Activated CD8-positive, alpha-beta T cell treated with anti-CD3 and anti-CD28 coated beads for 36 hours (primary cell): ENCODE measurements at regions not wholly inside any gene's neighbourhood (a gene's known extent, or its start where the extent isn't known, plus 50 kb on each side); places are given as distances from the start of the nearest gene placed in this dataset.

Experiments
- ATAC-seq: fragments of 200-7000 bp; cut with Tn5 transposase; one replicate; pipeline ENCODE4 v1.10.0; 2021; ENCODE audit warnings: mild to moderate bottlenecking, moderate library complexity
- CTCF ChIA-PET: fragments of 350-600 bp; sonication (Branson Sonifier 250); formaldehyde crosslinking; loops from one replicate; lab custom pipeline; 2021; ENCODE audit warnings: antibody characterized with exemption; lab: Charles Lee
- POLR2A ChIA-PET: fragments of 350-600 bp; sonication (Branson Sonifier 250); formaldehyde crosslinking; loops from one replicate; lab custom pipeline; 2021; ENCODE audit warnings: antibody characterized with exemption; lab: Charles Lee
- DNase-seq: peaks from one replicate; pipeline ENCODE4 v3.0.0-alpha.2; 2020
- H3K27ac Mint-ChIP-seq: one replicate; pipeline ENCODE4 v1.8.0; 2021; ENCODE audit warnings: mild to moderate bottlenecking, mixed read lengths
- H3K27me3 Mint-ChIP-seq: one replicate; pipeline ENCODE4 v1.8.0; 2021; ENCODE audit warnings: mixed read lengths
- H3K36me3 Mint-ChIP-seq: one replicate; pipeline ENCODE4 v1.8.0; 2021; ENCODE audit warnings: low read depth, mixed read lengths
- H3K4me1 Mint-ChIP-seq: one replicate; pipeline ENCODE4 v1.8.0; 2021; ENCODE audit warnings: low read depth, mixed read lengths
- H3K4me3 Mint-ChIP-seq: one replicate; pipeline ENCODE4 v1.8.0; 2021; ENCODE audit warnings: mild to moderate bottlenecking, moderate library complexity, mixed read lengths
- H3K9me3 Mint-ChIP-seq: one replicate; pipeline ENCODE4 v1.8.0; 2021; ENCODE audit warnings: mixed read lengths
- intact Hi-C: fragments of 100-400 bp; cut with micrococcal nuclease; formaldehyde crosslinking; loops from one replicate; pipeline ENCODE4 v1.10.0; 2022
- TF ChIP-seq, protein P1 (sequence below): fragments of 200-600 bp; IDR thresholded peaks from one replicate; pipeline ENCODE4 v1.8.0; 2022; ENCODE audit warnings: antibody characterized with exemption, mild to moderate bottlenecking

DNA sequence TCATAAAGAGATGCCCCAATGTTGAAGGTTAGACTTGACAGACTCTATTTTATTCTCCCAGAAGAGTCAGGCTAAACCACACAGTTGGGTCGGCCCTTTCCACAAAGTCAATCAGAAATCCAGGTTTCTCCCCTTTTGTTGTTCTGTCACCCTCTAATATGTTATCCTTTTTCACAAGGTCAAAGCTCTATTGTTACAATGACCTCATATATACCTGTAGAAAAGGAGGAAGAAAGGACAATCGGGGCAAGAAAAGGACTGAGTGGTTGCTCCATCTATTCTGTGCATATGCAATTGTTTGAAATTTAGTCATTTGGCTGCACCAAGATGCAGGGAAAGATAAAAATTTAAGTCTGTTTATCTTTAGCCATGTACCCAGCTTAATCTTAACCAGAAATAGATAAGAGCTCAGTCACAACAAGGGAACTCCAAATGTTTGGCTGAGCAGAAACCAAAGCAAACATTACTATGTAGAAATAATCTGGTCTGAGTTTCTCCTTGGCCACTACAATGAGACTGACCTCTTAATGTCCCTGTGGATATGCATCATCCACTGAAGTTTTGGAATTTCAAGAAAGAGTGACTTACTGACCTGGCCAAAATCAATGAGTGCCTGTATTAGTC lies 503.7 kb downstream of the GALC start:
- Mint-ChIP-seq H3K27me3 (no peaks in the 10 kb centered on the region), H3K4me3 (no peak overlapping the region), H3K9me3 (no peaks in the 10 kb centered on the region), H3K4me1 (no peaks in the 10 kb centered on the region), H3K36me3 (no peaks in the 10 kb centered on the region), H3K27ac (no peak overlapping the region)
- ChIA-PET CTCF (no interaction called here), POLR2A (no interaction called here)
- ATAC-seq = no peak
- intact Hi-C loops = no loop called here
- TF ChIP-seq, protein P1, sequence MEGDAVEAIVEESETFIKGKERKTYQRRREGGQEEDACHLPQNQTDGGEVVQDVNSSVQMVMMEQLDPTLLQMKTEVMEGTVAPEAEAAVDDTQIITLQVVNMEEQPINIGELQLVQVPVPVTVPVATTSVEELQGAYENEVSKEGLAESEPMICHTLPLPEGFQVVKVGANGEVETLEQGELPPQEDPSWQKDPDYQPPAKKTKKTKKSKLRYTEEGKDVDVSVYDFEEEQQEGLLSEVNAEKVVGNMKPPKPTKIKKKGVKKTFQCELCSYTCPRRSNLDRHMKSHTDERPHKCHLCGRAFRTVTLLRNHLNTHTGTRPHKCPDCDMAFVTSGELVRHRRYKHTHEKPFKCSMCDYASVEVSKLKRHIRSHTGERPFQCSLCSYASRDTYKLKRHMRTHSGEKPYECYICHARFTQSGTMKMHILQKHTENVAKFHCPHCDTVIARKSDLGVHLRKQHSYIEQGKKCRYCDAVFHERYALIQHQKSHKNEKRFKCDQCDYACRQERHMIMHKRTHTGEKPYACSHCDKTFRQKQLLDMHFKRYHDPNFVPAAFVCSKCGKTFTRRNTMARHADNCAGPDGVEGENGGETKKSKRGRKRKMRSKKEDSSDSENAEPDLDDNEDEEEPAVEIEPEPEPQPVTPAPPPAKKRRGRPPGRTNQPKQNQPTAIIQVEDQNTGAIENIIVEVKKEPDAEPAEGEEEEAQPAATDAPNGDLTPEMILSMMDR = no peak
- DNase-seq = no peak

GRCh38 chr14:87483271-87484260 lies 509.4 kb downstream of the GALC start:
- no peak for ATAC-seq
- intact Hi-C loops = no loop called here
- no peaks in the 10 kb centered on the region for H3K27me3 Mint-ChIP-seq

GRCh38 chr14:87468531-87468930 lies 524.5 kb downstream of the GALC start:
- Mint-ChIP-seq H3K4me1 (no peaks in the 10 kb centered on the region), H3K27me3 (no peaks in the 10 kb centered on the region), H3K9me3 (no peaks in the 10 kb centered on the region), H3K27ac (no peak overlapping the region), H3K4me3 (no peak overlapping the region), H3K36me3 (no peaks in the 10 kb centered on the region)
- POLR2A ChIA-PET = no interaction called here
- DNase-seq (no peak), ATAC-seq (no peak)
- intact Hi-C loops = no loop called here
- TF ChIP-seq, protein P1 = no peak
- CTCF ChIA-PET = no interaction called here

More at GRCh38 chr14:87483271-87484260, 509.4 kb downstream of the GALC start:
- H3K9me3 Mint-ChIP-seq = peaks cover 5% of the 10 kb centered on the region
- H3K4me3 Mint-ChIP-seq = no peak overlapping the region
- H3K36me3 Mint-ChIP-seq = no peaks in the 10 kb centered on the region
- TF ChIP-seq, protein P1 = no peak
- ChIA-PET POLR2A (no interaction called here), CTCF (no interaction called here)
- DNase-seq = no peak
- H3K27ac Mint-ChIP-seq = no peak overlapping the region
- H3K4me1 Mint-ChIP-seq = no peaks in the 10 kb centered on the region

DNA sequence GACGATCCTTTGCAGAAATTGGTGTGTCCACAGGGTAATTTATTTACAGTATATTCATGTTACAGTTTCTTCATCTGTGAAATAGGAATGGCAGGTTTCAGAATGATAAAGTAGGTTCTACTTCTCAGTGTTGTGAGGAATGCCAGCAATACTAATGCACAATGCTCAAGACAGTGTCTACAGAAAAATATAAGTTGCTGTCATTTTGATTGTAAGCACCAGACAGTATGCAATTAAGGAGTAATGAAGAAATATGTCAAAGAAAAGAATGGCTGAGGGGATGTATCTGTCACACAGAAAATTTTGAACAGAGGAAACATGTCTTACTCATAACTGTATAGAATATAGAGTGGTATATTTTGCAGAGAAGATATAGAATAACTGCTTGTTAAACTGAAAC lies 525.4 kb downstream of the GALC start:
- Mint-ChIP-seq H3K27ac (no peak overlapping the region), H3K36me3 (no peaks in the 10 kb centered on the region), H3K4me1 (no peaks in the 10 kb centered on the region), H3K9me3 (no peaks in the 10 kb centered on the region), H3K27me3 (no peaks in the 10 kb centered on the region), H3K4me3 (no peak overlapping the region)
- DNase-seq = no peak
- ChIA-PET POLR2A (no interaction called here), CTCF (no interaction called here)
- no peak for ATAC-seq
- TF ChIP-seq, protein P1 = no peak
- intact Hi-C loops = no loop called here

DNA sequence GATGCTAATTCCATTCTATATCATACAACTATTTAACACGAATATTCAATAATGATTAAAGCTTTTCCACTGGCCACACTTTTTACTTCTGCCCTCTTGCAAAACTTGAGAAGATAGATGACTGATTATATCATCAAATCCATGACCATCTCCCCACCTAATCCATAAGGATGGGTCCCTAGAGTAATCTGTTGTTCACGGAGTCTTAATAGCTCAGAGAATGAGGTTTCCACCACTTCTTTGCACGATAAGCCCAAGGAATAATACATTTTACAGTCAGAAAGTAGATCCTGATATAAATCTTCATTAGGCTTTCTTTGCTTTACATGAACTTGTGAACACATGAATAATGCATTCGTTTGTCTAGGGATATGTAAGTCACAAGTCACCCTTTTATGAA lies 527.2 kb downstream of the GALC start:
- intact Hi-C loops = no loop called here
- H3K27ac Mint-ChIP-seq = no peak overlapping the region
- no peaks in the 10 kb centered on the region for H3K36me3 Mint-ChIP-seq

More for the DNA sequence above, 527.2 kb downstream of the GALC start:
- ATAC-seq = no peak
- no peak for DNase-seq
- POLR2A ChIA-PET = no interaction called here
- TF ChIP-seq, protein P1 = no peak
- no peak overlapping the region for H3K4me3 Mint-ChIP-seq
- CTCF ChIA-PET = no interaction called here
- H3K27me3 Mint-ChIP-seq = no peaks in the 10 kb centered on the region
- H3K9me3 Mint-ChIP-seq = no peaks in the 10 kb centered on the region
- H3K4me1 Mint-ChIP-seq = no peaks in the 10 kb centered on the region
